ENCODE measurements at regions not wholly inside any gene's neighbourhood (a gene's known extent, or its start where the extent isn't known, plus 50 kb on each side); places are given as distances from the start of the nearest gene placed in this dataset.

DNA sequence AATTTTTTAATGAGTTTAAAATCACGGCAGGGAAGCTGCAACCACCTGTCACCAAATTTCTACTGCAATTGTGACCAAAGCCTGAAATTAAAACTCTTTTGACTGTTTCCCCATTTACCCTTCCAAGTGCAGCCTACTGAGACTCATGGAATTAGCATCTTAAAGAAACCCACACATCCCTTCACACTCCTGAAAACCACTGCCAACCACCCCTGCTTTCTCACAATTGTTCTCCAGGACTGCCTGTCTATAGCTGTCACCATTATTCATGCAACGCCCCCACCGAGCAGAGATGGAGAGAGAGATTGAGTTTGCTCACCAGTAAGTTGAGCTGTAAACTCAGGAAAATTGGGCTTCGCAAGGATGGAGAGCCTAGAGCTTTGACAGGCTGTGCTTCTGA lies 383.8 kb upstream of the SORCS1 start:
- H3K9ac ChIP-seq (ENCODE audit: low read depth, low read length), result no peak overlapping the region
- H3K4me3 ChIP-seq (ENCODE audit: low read depth, low read length), result no peak overlapping the region
- H3K36me3 ChIP-seq (ENCODE audit: control insufficient read depth, insufficient read depth, low read length), result no peaks in the 10 kb centered on the region
- peaks cover 9% of the 10 kb centered on the region for H3K4me1 ChIP-seq (ENCODE audit: control insufficient read depth, insufficient read depth, low read length)
- H3K9me3 ChIP-seq (ENCODE audit: control insufficient read depth, insufficient read depth, low read length), result no peaks in the 10 kb centered on the region
- H3K27me3 ChIP-seq (ENCODE audit: control insufficient read depth, insufficient read depth, low read length), result no peaks in the 10 kb centered on the region

DNA sequence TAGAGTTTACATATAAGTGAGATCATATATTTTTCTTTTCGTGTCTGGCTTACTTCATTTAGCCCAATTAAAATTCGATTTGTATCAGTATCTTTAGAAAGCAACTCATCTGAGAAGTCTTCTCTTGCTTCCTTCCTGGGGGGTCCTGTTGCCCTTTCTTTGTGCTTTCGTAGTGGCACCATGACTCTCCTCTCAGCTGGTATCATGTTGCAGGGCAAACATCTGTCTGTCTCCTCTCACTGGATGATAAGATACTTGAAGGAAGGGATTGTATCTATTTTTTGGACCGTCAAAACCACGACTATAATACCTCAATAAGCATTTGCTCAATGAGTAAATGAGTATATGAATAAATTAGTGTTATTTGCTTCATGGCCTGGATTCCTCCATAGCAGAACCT lies 382.5 kb upstream of the SORCS1 start:
- H3K36me3 ChIP-seq (ENCODE audit: control insufficient read depth, insufficient read depth, low read length), result no peaks in the 10 kb centered on the region
- no peaks in the 10 kb centered on the region for H3K9me3 ChIP-seq (ENCODE audit: control insufficient read depth, insufficient read depth, low read length)
- H3K4me3 ChIP-seq (ENCODE audit: low read depth, low read length), result no peak overlapping the region
- H3K9ac ChIP-seq (ENCODE audit: low read depth, low read length), result no peak overlapping the region
- peaks cover 9% of the 10 kb centered on the region for H3K4me1 ChIP-seq (ENCODE audit: control insufficient read depth, insufficient read depth, low read length)
- H3K27me3 ChIP-seq (ENCODE audit: control insufficient read depth, insufficient read depth, low read length), result no peaks in the 10 kb centered on the region

DNA sequence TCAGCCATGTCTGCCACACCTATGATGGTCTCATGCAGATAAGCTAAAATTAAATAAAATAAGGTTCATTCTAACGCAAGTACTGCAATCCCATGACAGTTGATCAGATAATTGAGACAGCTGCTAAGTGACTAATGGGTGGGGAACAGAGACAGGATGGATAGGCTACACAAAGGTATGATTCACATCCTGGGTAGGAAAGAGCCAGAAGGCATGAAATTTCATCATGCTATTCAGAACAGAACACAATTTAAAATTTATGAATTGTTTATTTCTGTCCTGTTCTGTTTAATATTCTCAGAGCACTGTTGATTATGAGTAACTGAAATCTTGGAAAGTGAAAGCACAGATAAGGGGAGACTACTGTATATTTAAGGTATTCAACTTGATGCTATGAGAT lies 381.8 kb upstream of the SORCS1 start:
- H3K36me3 ChIP-seq (ENCODE audit: control insufficient read depth, insufficient read depth, low read length), result no peaks in the 10 kb centered on the region
- H3K9ac ChIP-seq (ENCODE audit: low read depth, low read length), result no peak overlapping the region
- no peaks in the 10 kb centered on the region for H3K9me3 ChIP-seq (ENCODE audit: control insufficient read depth, insufficient read depth, low read length)
- H3K4me3 ChIP-seq (ENCODE audit: low read depth, low read length), result no peak overlapping the region
- peaks cover 9% of the 10 kb centered on the region for H3K4me1 ChIP-seq (ENCODE audit: control insufficient read depth, insufficient read depth, low read length)
- H3K27me3 ChIP-seq (ENCODE audit: control insufficient read depth, insufficient read depth, low read length), result no peaks in the 10 kb centered on the region

DNA sequence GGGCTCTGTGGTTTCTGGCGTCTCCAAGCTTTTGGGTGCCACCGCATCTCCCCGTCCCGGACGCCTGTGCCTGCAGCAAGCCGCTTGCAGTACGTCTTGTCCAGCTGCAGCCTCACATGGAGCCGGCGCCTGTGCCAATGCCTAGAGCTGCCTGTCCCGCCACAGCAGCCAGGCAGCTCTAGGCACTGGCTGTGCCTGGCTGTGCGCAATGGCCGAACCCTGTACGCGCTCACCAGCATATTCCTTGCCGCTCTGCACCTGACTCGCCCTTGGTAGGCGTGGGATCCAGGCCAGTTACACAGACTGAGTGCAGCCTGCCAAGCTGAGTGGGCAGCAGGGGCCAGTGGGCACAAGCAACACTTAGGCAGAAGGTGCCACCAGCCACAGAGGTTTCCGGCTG lies 381.2 kb upstream of the SORCS1 start:
- H3K9me3 ChIP-seq (ENCODE audit: control insufficient read depth, insufficient read depth, low read length), result no peaks in the 10 kb centered on the region
- no peaks in the 10 kb centered on the region for H3K27me3 ChIP-seq (ENCODE audit: control insufficient read depth, insufficient read depth, low read length)
- H3K9ac ChIP-seq (ENCODE audit: low read depth, low read length), result no peak overlapping the region
- H3K4me3 ChIP-seq (ENCODE audit: low read depth, low read length), result no peak overlapping the region
- H3K36me3 ChIP-seq (ENCODE audit: control insufficient read depth, insufficient read depth, low read length), result no peaks in the 10 kb centered on the region
- H3K4me1 ChIP-seq (ENCODE audit: control insufficient read depth, insufficient read depth, low read length), result peaks cover 9% of the 10 kb centered on the region

DNA sequence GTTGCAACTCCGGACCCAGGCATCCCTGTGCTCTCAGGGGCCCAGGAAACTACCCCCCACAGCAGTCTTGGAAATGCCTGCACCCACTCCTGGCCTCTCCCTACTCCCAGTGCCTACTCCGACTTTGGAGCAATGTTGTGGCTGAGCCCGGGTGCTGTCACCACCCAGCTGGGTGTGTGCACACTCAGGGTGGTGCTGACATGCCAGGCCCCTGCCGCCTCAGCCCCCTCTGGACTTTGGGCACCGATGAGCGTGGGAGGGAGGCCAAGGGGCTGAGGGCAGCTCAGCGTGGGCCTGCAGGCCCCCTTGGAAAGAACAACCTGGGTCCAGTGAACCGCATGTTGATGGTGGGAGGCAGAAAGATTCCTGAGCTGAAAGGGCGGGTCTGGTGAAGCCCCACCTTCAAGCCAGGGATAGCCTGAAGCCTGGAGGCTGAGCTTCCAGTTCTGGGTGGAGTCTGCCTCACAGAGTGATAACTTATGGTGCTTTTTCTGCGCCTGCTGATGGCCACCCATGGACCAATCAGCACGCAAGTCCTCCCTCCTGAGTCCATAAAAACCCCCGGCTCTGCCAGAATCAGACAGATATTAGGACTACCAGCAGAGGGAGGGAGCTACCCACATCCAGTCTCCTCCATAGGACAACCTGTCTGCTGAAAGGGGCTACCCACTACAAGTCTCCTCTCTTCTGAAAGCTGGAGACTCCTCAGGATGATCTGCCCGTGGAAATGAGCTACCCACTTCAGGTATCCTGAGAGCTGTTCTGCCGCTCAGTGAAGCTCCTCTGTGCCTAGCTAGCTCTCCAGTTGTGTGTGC lies 380.4 kb upstream of the SORCS1 start:
- no peaks in the 10 kb centered on the region for H3K36me3 ChIP-seq (ENCODE audit: control insufficient read depth, insufficient read depth, low read length)
- no peak overlapping the region for H3K4me3 ChIP-seq (ENCODE audit: low read depth, low read length)
- no peaks in the 10 kb centered on the region for H3K9me3 ChIP-seq (ENCODE audit: control insufficient read depth, insufficient read depth, low read length)
- no peaks in the 10 kb centered on the region for H3K27me3 ChIP-seq (ENCODE audit: control insufficient read depth, insufficient read depth, low read length)
- peaks cover 9% of the 10 kb centered on the region for H3K4me1 ChIP-seq (ENCODE audit: control insufficient read depth, insufficient read depth, low read length)
- no peak overlapping the region for H3K9ac ChIP-seq (ENCODE audit: low read depth, low read length)

DNA sequence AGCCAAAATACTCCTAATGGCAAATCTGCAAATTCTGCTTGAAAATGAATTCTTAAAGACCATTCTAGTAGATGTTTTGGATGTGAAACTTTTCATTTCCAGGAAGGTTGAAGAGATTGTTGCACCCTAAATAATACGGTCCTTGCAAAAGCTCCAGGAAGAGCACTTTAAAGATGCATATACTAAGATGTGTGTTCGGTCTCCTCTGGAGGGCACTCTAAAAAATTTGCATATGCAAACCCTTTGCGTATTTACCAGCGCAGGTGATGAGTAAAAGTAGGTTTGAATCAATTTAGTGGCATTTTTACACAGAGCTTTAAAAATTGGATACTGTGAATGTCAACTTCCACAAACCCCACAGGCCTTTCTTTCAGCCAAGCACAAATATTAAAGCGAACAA lies 378.1 kb upstream of the SORCS1 start:
- Histone ChIP-seq H3K36me3 (ENCODE audit: control insufficient read depth, insufficient read depth, low read length) (no peaks in the 10 kb centered on the region), H3K9me3 (ENCODE audit: control insufficient read depth, insufficient read depth, low read length) (no peaks in the 10 kb centered on the region), H3K9ac (ENCODE audit: low read depth, low read length) (no peak overlapping the region), H3K27me3 (ENCODE audit: control insufficient read depth, insufficient read depth, low read length) (no peaks in the 10 kb centered on the region), H3K4me1 (ENCODE audit: control insufficient read depth, insufficient read depth, low read length) (peaks cover 6% of the 10 kb centered on the region), H3K4me3 (ENCODE audit: low read depth, low read length) (no peak overlapping the region)

DNA sequence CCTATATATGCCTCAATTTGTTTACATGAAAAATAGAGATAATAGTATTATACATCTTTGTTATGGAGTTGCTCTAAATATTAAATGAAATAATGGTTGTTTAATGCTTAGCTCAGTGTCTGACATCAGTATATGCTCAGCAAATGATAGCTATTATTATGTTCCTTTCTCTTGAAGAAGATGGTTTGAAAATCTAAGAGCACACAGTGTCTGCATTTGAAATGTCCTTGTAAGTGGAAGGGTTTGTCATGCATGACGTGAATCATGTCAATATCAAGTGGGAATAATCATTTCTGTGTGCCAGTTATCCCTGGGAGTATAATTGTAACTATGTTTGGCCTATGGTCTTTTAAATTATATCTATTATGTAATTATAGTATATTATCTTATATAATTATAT lies 377.5 kb upstream of the SORCS1 start:
- Histone ChIP-seq H3K36me3 (ENCODE audit: control insufficient read depth, insufficient read depth, low read length) (no peaks in the 10 kb centered on the region), H3K27me3 (ENCODE audit: control insufficient read depth, insufficient read depth, low read length) (no peaks in the 10 kb centered on the region), H3K9me3 (ENCODE audit: control insufficient read depth, insufficient read depth, low read length) (no peaks in the 10 kb centered on the region), H3K9ac (ENCODE audit: low read depth, low read length) (no peak overlapping the region), H3K4me3 (ENCODE audit: low read depth, low read length) (no peak overlapping the region), H3K4me1 (ENCODE audit: control insufficient read depth, insufficient read depth, low read length) (peaks cover 1% of the 10 kb centered on the region)

DNA sequence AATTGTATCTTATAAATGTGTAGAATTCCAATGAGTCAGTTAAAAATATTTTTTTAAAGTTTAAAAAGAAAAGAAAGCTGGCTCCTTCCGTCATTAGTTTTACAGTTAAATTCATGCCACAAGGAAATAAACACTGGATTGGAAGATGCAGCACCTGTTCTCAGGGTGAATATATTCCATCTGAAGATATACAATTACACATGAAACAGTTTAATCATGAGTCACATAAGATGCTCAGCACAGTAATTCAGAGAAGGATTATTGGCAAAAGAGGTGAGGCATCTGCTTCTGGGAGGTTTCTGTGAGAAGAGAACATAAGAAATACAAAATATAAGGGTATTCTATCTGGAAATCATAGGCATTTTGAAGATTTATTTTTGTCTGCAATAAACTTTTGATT lies 376.5 kb upstream of the SORCS1 start:
- no peaks in the 10 kb centered on the region for H3K36me3 ChIP-seq (ENCODE audit: control insufficient read depth, insufficient read depth, low read length)
- no peak overlapping the region for H3K4me3 ChIP-seq (ENCODE audit: low read depth, low read length)
- H3K4me1 ChIP-seq (ENCODE audit: control insufficient read depth, insufficient read depth, low read length), result no peaks in the 10 kb centered on the region
- H3K9ac ChIP-seq (ENCODE audit: low read depth, low read length), result no peak overlapping the region
- H3K9me3 ChIP-seq (ENCODE audit: control insufficient read depth, insufficient read depth, low read length), result no peaks in the 10 kb centered on the region
- H3K27me3 ChIP-seq (ENCODE audit: control insufficient read depth, insufficient read depth, low read length), result no peaks in the 10 kb centered on the region

DNA sequence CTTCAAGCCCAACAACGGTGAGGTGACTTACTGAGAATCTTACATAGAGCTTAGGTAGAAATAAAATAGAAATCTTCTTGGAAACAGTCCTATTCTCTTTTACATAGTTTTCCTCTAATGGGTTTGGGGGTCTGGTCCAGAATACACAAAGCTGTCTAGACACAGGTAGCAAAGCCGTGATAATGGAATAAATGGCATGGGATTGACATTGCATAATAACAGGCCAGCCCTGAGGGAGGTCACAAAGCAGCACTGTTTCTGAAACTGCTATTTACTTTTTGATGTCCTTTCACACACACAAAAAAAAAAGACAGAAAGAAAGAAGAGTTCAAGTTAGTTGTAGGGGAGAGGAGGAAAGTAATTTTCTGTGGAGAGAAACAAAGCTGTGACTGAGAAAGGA lies 364.8 kb upstream of the SORCS1 start:
- no peaks in the 10 kb centered on the region for H3K36me3 ChIP-seq (ENCODE audit: control insufficient read depth, insufficient read depth, low read length)
- H3K27me3 ChIP-seq (ENCODE audit: control insufficient read depth, insufficient read depth, low read length), result no peaks in the 10 kb centered on the region
- no peaks in the 10 kb centered on the region for H3K4me1 ChIP-seq (ENCODE audit: control insufficient read depth, insufficient read depth, low read length)
- no peaks in the 10 kb centered on the region for H3K9me3 ChIP-seq (ENCODE audit: control insufficient read depth, insufficient read depth, low read length)
- H3K9ac ChIP-seq (ENCODE audit: low read depth, low read length), result no peak overlapping the region
- H3K4me3 ChIP-seq (ENCODE audit: low read depth, low read length), result no peak overlapping the region

DNA sequence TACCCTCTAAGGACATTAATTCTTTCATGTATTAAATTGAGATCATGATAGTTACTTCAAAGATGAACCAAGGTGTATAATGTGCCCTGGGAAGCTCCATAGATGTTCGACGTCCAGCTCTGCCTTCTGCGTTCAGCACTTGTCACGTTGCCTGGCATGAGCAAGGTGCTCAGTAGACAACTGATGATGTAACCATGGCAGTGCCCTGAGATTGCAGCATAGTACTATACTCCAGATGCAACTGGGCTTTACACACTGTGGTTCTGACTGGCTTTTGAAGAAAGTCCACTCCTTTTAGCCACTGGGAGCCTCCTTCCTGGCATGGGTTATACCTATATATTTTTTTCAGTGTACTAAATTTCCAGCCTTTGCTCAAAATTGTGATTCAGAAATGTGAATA lies 355.8 kb upstream of the SORCS1 start:
- no peaks in the 10 kb centered on the region for H3K36me3 ChIP-seq (ENCODE audit: control insufficient read depth, insufficient read depth, low read length)
- H3K4me3 ChIP-seq (ENCODE audit: low read depth, low read length), result no peak overlapping the region
- no peak overlapping the region for H3K9ac ChIP-seq (ENCODE audit: low read depth, low read length)
- H3K4me1 ChIP-seq (ENCODE audit: control insufficient read depth, insufficient read depth, low read length), result no peaks in the 10 kb centered on the region
- H3K9me3 ChIP-seq (ENCODE audit: control insufficient read depth, insufficient read depth, low read length), result no peaks in the 10 kb centered on the region
- no peaks in the 10 kb centered on the region for H3K27me3 ChIP-seq (ENCODE audit: control insufficient read depth, insufficient read depth, low read length)

DNA sequence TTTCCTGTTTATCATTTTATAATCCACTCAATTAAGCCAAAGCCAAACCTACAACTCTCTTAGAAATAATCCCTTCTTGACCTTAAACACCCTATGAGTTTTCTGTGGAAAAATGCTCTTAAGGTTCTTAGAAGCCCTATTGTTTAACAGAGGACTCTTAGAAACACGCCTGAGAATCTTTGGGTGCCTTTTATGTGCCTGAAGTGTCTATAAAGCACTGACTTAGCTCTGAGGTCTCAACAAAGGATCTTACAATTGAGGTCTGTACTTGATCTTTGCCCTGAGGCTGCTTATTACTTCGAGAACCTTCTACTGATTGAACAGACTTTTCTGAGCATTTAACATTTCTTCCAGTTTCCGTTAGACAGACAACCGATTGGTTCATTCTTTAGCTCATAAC lies 353.3 kb upstream of the SORCS1 start:
- H3K36me3 ChIP-seq (ENCODE audit: control insufficient read depth, insufficient read depth, low read length), result no peaks in the 10 kb centered on the region
- no peaks in the 10 kb centered on the region for H3K27me3 ChIP-seq (ENCODE audit: control insufficient read depth, insufficient read depth, low read length)
- no peaks in the 10 kb centered on the region for H3K9me3 ChIP-seq (ENCODE audit: control insufficient read depth, insufficient read depth, low read length)
- H3K4me1 ChIP-seq (ENCODE audit: control insufficient read depth, insufficient read depth, low read length), result no peaks in the 10 kb centered on the region
- no peak overlapping the region for H3K9ac ChIP-seq (ENCODE audit: low read depth, low read length)
- no peak overlapping the region for H3K4me3 ChIP-seq (ENCODE audit: low read depth, low read length)

DNA sequence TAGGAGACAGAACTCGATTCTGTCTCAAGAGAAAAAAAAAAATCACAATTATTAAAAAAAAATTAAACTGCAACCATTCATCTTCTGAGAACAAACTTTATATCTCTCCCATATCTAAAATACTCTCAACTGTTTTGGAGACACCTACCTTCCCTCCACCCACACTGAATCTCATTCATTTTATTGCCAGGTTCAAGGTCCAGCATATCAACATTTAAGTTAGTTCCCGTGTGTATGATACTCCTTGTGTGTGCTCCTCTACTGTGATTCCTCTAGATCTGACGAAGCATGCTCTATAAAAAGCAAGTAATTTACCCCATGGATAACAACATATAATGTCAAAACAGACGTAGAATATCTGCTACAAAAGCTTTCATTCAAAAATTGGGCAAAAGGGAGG lies 351.8 kb upstream of the SORCS1 start:
- Histone ChIP-seq H3K27me3 (ENCODE audit: control insufficient read depth, insufficient read depth, low read length) (no peaks in the 10 kb centered on the region), H3K9ac (ENCODE audit: low read depth, low read length) (no peak overlapping the region), H3K4me3 (ENCODE audit: low read depth, low read length) (no peak overlapping the region), H3K9me3 (ENCODE audit: control insufficient read depth, insufficient read depth, low read length) (no peaks in the 10 kb centered on the region), H3K36me3 (ENCODE audit: control insufficient read depth, insufficient read depth, low read length) (no peaks in the 10 kb centered on the region), H3K4me1 (ENCODE audit: control insufficient read depth, insufficient read depth, low read length) (no peaks in the 10 kb centered on the region)

Data from iPS-15b (cell line).